Natural killer cell treated with Interleukin-12 subunit alpha and Interleukin-12 subunit beta and Interleukin-15 and Interleukin-18, amount 100 ng/mL, for 72 hours (primary cell): ENCODE measurements at regions not wholly inside any gene's neighbourhood (a gene's known extent, or its start where the extent isn't known, plus 50 kb on each side); places are given as distances from the start of the nearest gene placed in this dataset.
A peak's percentile ranks its signal among the peaks of the same experiment; 100 is the strongest.

Source experiments
- ATAC-seq, 2 donors: fragments of 150-1000 bp; cut with Tn5 transposase in 1 of 2; sonication (Bioruptor Pico), chemical (Tn5 transposase) in 1 of 2; 2 replicates each; pipeline ENCODE4 v1.10.0; 2021
- DNase-seq: peaks from one replicate; pipeline ENCODE4 v3.0.0; 2022; ENCODE audit warnings: low spot score
- H3K27ac Mint-ChIP-seq, 2 donors: 1 replicate in 1 of 2; 2 replicates in 1 of 2; pipeline ENCODE4 v1.8.0; 2022; ENCODE audit warnings: mixed read lengths in 2 of 2, mild to moderate bottlenecking in 1 of 2, moderate library complexity in 1 of 2
- H3K27me3 Mint-ChIP-seq, 2 donors: 1 replicate in 1 of 2; 2 replicates in 1 of 2; pipeline ENCODE4 v1.8.0; 2022; ENCODE audit warnings: mixed read lengths in 2 of 2
- H3K36me3 Mint-ChIP-seq: one replicate; pipeline ENCODE4 v1.8.0; 2022; ENCODE audit warnings: mixed read lengths
- H3K4me1 Mint-ChIP-seq, 2 donors: 1 replicate in 1 of 2; 2 replicates in 1 of 2; pipeline ENCODE4 v1.8.0; 2022; ENCODE audit warnings: low read depth in 2 of 2, mixed read lengths in 2 of 2, mild to moderate bottlenecking in 1 of 2
- H3K4me3 Mint-ChIP-seq: one replicate; pipeline ENCODE4 v1.8.0; 2022; ENCODE audit warnings: mixed read lengths
- H3K9me3 Mint-ChIP-seq: 2 replicates; pipeline ENCODE4 v1.8.0; 2022; ENCODE audit warnings: mixed read lengths

GRCh38 chr10:46226900-46227558 lies 59.8 kb upstream of the ANTXRL start:
- Mint-ChIP-seq H3K27ac (no peak overlapping the region), H3K9me3 (no peaks in the 10 kb centered on the region), H3K4me3 (no peak overlapping the region), H3K27me3 (peaks cover 0 to 3% of the 10 kb centered on the region in 2 donors), H3K4me1 (no peaks in the 10 kb centered on the region), H3K36me3 (peaks cover 12% of the 10 kb centered on the region)
- ATAC-seq, result no peak
- no peak for DNase-seq

DNA sequence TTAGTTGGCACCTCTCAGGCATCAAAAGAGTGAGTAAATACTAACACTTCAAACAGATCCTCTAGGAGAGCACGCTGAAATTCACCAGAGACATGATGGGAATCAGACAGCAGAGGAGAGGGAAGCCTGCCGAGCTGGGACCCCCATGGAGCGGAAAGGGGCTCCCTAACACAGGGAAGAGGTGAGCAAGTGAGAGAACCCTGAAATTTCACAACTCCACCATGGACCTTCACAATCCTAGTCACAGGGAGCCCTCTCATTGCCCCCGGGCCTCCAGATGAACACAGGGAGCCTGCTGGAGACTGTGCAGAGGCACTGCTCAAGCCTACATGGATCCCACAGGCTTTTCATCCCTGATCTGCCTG lies 59.2 kb upstream of the ANTXRL start:
- Mint-ChIP-seq H3K27me3 (peaks cover 0 to 3% of the 10 kb centered on the region in 2 donors), H3K36me3 (peaks cover 12% of the 10 kb centered on the region), H3K4me1 (no peaks in the 10 kb centered on the region), H3K4me3 (no peak overlapping the region), H3K27ac (no peak overlapping the region), H3K9me3 (no peaks in the 10 kb centered on the region)
- no peak for ATAC-seq
- DNase-seq, result no peak

GRCh38 chr10:46227936-46228562 lies 58.7 kb upstream of the ANTXRL start:
- H3K36me3 Mint-ChIP-seq, result peaks cover 12% of the 10 kb centered on the region

GRCh38 chr10:46228563-46229071 lies 58.2 kb upstream of the ANTXRL start:
- Mint-ChIP-seq H3K27me3 (peaks cover 0 to 3% of the 10 kb centered on the region in 2 donors), H3K4me1 (no peaks in the 10 kb centered on the region), H3K27ac (no peak overlapping the region), H3K4me3 (no peak overlapping the region), H3K9me3 (no peaks in the 10 kb centered on the region), H3K36me3 (peaks cover 12% of the 10 kb centered on the region)
- DNase-seq (no peak), ATAC-seq (peak; percentile 46 to 58)

More at GRCh38 chr10:46227936-46228562, 58.7 kb upstream of the ANTXRL start:
- H3K4me3 Mint-ChIP-seq, result no peak overlapping the region
- H3K27me3 Mint-ChIP-seq, result peaks cover 0 to 3% of the 10 kb centered on the region in 2 donors
- no peaks in the 10 kb centered on the region for H3K9me3 Mint-ChIP-seq
- no peaks in the 10 kb centered on the region for H3K4me1 Mint-ChIP-seq
- ATAC-seq, result no peak
- DNase-seq, result no peak
- no peak overlapping the region for H3K27ac Mint-ChIP-seq

GRCh38 chr10:46229144-46229563 lies 57.6 kb upstream of the ANTXRL start:
- no peak for ATAC-seq
- H3K27me3 Mint-ChIP-seq, result peaks cover 0 to 3% of the 10 kb centered on the region in 2 donors
- H3K4me3 Mint-ChIP-seq, result no peak overlapping the region
- H3K27ac Mint-ChIP-seq, result no peak overlapping the region
- DNase-seq, result no peak
- H3K36me3 Mint-ChIP-seq, result peaks cover 12% of the 10 kb centered on the region
- H3K9me3 Mint-ChIP-seq, result no peaks in the 10 kb centered on the region
- H3K4me1 Mint-ChIP-seq, result no peaks in the 10 kb centered on the region

GRCh38 chr10:46230615-46231014 lies 56.2 kb upstream of the ANTXRL start:
- H3K36me3 Mint-ChIP-seq, result peaks cover 12% of the 10 kb centered on the region
- no peaks in the 10 kb centered on the region for H3K9me3 Mint-ChIP-seq
- no peak for DNase-seq
- no peak for ATAC-seq
- H3K27me3 Mint-ChIP-seq, result peaks cover 0 to 3% of the 10 kb centered on the region in 2 donors
- H3K4me1 Mint-ChIP-seq, result no peaks in the 10 kb centered on the region
- H3K4me3 Mint-ChIP-seq, result no peak overlapping the region
- H3K27ac Mint-ChIP-seq, result no peak overlapping the region

GRCh38 chr10:46231087-46231486 lies 55.7 kb upstream of the ANTXRL start:
- Mint-ChIP-seq H3K9me3 (no peaks in the 10 kb centered on the region), H3K36me3 (peaks cover 12% of the 10 kb centered on the region), H3K4me3 (no peak overlapping the region), H3K27me3 (peaks cover 0 to 3% of the 10 kb centered on the region in 2 donors), H3K27ac (no peak overlapping the region), H3K4me1 (no peaks in the 10 kb centered on the region)
- ATAC-seq (no peak), DNase-seq (no peak)

GRCh38 chr10:46232084-46232483 lies 54.7 kb upstream of the ANTXRL start:
- no peaks in the 10 kb centered on the region for H3K4me1 Mint-ChIP-seq
- no peak overlapping the region for H3K4me3 Mint-ChIP-seq
- no peaks in the 10 kb centered on the region for H3K9me3 Mint-ChIP-seq
- no peak overlapping the region for H3K27ac Mint-ChIP-seq
- ATAC-seq, result no peak
- peaks cover 12% of the 10 kb centered on the region for H3K36me3 Mint-ChIP-seq
- peaks cover 0 to 5% of the 10 kb centered on the region in 2 donors for H3K27me3 Mint-ChIP-seq
- no peak for DNase-seq

DNA sequence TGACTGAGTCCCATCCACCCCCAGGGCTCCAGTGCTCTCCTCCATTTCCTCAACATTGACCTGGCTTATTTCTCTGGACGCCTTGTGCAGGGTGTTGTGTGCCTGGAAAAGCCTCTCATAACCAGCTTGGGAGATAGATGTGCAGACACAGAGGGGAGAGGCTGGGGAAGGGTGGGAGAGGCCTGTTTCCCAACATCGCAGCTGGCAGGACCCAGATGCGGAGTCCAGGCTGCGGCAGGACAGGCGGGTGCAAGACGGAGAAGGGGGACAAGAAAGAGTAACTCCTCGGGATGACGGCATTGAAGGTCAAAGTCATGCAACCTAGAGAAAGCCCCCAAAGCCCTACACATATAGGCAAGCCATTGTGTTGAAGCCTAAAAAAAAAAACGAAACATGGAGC lies 54.1 kb upstream of the ANTXRL start:
- peaks cover 12% of the 10 kb centered on the region for H3K36me3 Mint-ChIP-seq
- H3K4me1 Mint-ChIP-seq, result no peaks in the 10 kb centered on the region
- H3K27ac Mint-ChIP-seq, result no peak overlapping the region
- ATAC-seq (no peak), DNase-seq (no peak)
- H3K4me3 Mint-ChIP-seq, result no peak overlapping the region
- no peaks in the 10 kb centered on the region for H3K9me3 Mint-ChIP-seq
- H3K27me3 Mint-ChIP-seq, result peaks cover 0 to 5% of the 10 kb centered on the region in 2 donors

GRCh38 chr10:46233181-46233580 lies 53.6 kb upstream of the ANTXRL start:
- no peak for ATAC-seq
- H3K4me1 Mint-ChIP-seq, result no peaks in the 10 kb centered on the region
- no peaks in the 10 kb centered on the region for H3K9me3 Mint-ChIP-seq
- DNase-seq, result no peak
- H3K27ac Mint-ChIP-seq, result no peak overlapping the region
- no peak overlapping the region for H3K4me3 Mint-ChIP-seq
- H3K36me3 Mint-ChIP-seq, result peaks cover 12% of the 10 kb centered on the region
- H3K27me3 Mint-ChIP-seq, result peaks cover 0 to 5% of the 10 kb centered on the region in 2 donors

DNA sequence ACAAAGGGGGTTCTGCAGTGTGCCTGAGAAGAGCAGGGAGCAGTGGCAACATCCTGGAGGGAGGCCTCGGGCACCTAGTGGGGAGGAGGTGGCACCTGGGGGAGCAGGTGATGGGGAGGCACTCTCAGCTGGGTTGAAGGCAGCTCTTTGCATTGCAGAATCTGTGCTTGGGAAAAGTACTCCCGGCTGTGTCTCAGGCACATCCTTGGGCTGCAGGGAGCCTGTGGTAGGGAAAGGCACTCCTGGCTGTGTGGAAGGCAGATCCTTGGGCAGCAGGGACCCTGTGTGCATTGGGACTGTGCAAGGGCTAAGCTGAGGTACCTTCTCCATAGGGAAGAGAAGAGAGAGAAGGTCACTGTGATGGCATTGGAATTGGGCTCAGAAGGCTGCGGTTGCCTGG lies 52.8 kb upstream of the ANTXRL start:
- H3K27me3 Mint-ChIP-seq, result peaks cover 0 to 5% of the 10 kb centered on the region in 2 donors
- H3K4me1 Mint-ChIP-seq, result no peaks in the 10 kb centered on the region
- ATAC-seq (no peak), DNase-seq (no peak)
- H3K36me3 Mint-ChIP-seq, result peaks cover 12% of the 10 kb centered on the region
- no peak overlapping the region for H3K27ac Mint-ChIP-seq
- no peaks in the 10 kb centered on the region for H3K9me3 Mint-ChIP-seq
- H3K4me3 Mint-ChIP-seq, result no peak overlapping the region

DNA sequence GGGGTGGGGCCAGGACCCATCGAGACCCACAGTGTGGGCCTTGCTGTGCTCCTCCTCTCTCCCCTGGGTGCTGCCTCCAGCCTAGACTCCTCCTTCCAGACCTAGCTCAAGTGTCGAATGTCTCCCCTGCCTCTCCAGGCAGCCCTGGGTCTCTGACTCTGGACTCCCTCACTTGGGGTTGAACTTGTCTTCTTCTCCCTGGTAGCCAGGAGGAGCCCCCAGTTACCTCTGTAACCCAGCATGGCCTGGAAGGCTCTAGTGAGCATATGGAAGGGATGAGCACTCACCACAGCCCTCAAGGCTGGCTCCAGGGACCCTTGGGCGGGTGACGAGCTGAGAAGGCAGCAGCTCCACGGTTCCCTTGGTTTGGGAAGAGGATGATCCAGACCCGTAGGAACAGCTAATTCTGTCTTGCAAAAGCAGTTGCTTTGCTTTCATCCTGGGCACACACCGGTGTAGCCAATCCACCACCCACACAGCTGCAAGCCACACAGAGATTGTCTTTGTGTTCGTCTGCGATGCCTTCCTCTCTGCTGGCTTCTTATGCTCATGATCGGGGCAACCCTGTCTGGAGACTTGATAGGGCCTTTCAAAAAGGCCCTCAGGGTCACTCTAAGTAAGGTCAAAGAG lies 52.3 kb upstream of the ANTXRL start:
- H3K4me3 Mint-ChIP-seq, result no peak overlapping the region
- no peak overlapping the region for H3K27ac Mint-ChIP-seq
- no peak for ATAC-seq
- no peak for DNase-seq
- peaks cover 7% of the 10 kb centered on the region for H3K36me3 Mint-ChIP-seq
- no peaks in the 10 kb centered on the region for H3K4me1 Mint-ChIP-seq
- no peaks in the 10 kb centered on the region for H3K9me3 Mint-ChIP-seq
- H3K27me3 Mint-ChIP-seq, result peaks cover 0 to 4% of the 10 kb centered on the region in 2 donors

GRCh38 chr10:46235705-46236545 lies 50.9 kb upstream of the ANTXRL start:
- peaks cover 0 to 3% of the 10 kb centered on the region in 2 donors for H3K27me3 Mint-ChIP-seq
- no peak overlapping the region for H3K27ac Mint-ChIP-seq
- H3K4me1 Mint-ChIP-seq, result peaks cover under 1 to 3% of the 10 kb centered on the region in 2 donors
- DNase-seq (no peak), ATAC-seq (no peak)
- no peaks in the 10 kb centered on the region for H3K36me3 Mint-ChIP-seq
- H3K9me3 Mint-ChIP-seq, result no peaks in the 10 kb centered on the region
- no peak overlapping the region for H3K4me3 Mint-ChIP-seq
